Stimulated activated CD4-positive, alpha-beta T cell treated with anti-CD3 and anti-CD28 coated beads, Interleukin-1b, Interleukin-23, amount 100 ng/mL, for 4 hours (primary cell): ENCODE measurements at regions not wholly inside any gene's neighbourhood (a gene's known extent, or its start where the extent isn't known, plus 50 kb on each side); places are given as distances from the start of the nearest gene placed in this dataset.
"Not testable (repeated sequence)": the region's sequence is repeated elsewhere in the genome, so short reads cannot be mapped to it uniquely, and the experiment has no call there.

ENCODE experiments used
- DNase-seq, 2 donors: peaks; one replicate each; pipeline ENCODE4 v3.0.0-alpha.2; 2020; ENCODE audit warnings: low read depth in 2 of 2

DNA sequence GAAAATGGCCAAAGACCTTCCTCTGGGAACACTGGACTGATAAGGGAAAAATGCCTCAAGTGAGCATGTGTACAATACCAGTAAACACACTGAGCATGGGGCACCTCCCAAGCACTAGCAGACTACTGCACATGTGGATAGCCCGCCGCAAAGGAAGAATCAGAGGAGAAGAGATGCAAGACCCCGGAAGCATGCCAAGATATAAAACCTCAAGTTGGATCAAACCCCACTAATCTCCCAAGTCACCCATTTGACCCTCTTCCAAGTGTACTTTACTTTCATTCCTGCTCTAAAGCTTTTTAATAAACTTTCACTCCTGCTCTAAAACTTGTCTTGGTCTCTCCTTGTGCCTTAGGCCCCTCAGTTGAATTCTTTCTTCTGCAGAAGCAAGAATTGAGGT lies 121.1 kb upstream of the PLAAT1 start:
- DNase-seq, result no peak

DNA sequence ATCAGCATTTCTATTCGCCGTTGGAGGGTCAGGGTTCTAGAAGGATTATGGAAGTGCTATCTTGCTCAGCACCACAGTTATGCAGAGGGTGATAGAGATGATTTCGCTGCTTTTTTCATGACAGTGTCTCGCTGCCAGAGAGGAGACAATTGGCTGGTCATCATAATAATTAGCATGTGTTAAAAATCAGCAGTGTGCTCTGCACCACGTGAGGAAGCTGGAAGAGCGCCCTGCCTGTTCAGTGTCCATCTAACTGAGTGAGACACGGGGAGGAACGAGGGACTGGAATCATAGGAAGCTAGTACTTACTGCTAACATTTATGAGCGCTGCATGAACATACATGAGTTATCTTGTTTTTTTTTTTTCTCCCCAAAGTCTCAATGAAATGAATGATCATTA lies 116.2 kb upstream of the PLAAT1 start:
- DNase-seq, result no peak

DNA sequence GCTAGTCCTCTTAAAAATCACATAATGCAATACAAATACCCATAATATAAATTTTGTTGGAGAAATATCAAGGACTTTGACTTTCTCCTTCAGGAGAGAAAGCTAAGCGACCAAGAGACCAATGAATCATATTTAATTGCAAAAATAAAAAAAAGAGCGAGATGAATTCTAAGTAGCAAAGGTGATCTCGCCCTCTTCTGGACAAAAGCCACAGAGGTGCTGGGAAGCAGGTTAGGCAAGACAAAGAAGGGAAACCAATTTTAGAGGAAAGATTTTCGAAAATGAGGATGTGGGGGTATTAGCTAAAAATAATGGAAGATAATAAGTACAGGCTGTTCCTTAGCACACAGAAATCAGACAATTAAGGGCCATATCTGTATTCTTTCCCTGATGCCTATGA lies 111.4 kb upstream of the PLAAT1 start:
- no peak for DNase-seq

DNA sequence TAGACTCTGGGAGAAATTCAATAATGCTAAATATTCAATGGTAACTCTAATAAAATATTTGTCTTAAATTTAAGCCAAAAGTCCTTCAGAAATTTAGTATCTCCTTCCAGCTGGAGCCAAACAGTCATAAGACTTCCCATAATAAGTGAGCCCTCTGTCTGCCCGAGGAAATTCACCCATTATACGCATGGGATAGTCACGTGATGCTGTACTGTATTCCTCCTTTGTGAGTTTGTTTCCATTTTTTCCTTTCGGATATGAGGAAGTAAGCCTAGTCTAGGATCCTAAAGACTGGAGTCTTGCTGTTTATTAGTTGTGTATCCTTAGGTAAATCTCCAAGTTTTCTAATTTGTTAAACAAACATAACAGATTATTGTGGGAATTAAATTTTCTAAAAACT lies 110.4 kb upstream of the PLAAT1 start:
- DNase-seq, result no peak

DNA sequence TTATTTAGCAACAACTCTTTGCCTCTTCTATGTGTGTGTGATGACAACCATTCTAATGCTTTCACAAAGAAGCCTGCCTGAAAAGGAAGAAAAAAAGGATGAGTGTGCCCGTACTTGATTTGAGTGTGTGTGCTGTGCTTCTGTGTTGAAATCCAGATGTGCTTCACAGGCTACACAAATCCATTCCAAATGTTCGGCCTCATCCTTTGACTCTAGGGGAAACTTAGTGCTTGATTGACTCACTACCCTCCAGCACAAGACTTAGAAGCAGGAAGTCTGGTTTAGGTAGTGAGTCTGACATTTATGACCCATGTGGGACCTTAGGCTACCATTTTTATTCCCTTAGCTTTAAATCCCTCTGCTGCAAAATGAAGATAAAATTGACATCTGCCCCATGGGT lies 108.8 kb upstream of the PLAAT1 start:
- DNase-seq, result no peak

DNA sequence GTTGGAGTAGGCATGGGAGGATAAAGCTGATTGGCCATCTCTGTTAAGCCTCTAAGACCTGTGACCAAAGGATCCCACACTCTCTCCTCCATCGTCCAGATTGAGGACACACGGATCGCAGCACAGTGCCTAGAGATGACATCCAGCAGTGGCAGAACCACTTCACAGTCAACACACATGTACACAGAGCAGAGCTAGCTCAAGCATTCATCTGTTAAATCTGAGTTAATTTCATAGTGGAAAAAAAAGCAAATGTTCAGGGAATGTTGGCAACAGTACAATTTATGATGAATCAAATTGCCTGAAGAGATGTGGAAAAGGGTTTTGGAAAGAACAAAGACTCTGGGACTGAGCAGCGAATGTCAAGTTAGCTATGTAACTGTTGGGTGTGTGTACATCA lies 108.1 kb upstream of the PLAAT1 start:
- no peak for DNase-seq

DNA sequence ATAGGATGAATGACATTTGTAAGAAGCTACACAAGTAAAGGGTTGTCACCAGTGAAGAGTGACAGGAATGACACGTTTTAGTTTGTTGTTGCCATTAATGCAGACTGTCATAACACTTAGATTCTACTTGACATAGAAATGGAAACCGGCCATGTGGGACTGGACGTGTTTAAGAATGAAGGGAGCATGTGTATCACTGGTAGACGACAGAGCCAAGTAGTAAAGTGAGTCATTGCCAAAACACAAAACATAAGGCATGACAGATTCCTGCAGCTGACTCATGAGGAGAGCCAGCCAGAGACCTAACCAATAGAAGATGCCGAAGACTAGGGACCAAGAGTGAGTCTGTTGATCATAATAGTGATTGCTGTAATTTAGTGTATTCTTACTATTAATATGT lies 106.2 kb upstream of the PLAAT1 start:
- DNase-seq, result no peak

DNA sequence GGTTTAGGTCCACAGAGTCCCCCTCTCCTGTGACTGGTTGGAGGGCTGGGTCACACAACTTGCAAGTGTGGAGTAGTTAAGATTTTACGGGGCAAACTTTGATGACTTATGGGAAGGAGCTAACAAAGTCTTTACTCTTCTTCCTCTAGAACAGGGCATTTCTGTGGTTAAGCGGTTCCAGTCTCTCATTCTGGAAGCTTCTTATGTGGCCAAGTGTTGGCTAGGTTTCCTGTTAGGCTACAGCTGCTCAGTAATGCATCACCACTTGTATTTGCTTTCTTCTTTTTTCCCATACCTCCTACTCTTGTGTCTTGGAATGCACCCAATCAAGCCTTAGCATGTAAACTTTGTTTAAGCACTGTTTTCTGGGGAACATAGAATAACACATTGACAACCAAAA lies 100.6 kb upstream of the PLAAT1 start:
- no peak for DNase-seq

DNA sequence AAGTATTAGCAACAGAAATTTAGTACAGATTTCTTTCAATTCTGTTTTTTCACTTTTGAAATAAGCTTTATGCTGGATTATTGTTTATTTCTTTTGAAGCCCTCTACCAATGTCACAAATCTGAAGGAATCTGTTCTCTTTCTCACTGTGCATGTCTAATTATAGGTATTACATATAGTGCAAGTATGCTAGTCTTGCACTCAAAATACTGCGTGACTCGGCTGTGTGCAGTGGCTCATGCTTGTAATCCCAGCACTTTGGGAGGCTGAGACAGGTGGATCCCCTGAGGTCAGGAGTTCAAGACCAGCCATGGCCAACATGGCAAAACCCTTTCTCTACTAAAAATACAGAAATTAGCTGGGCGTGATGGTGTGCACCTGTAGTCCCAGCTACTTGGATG lies 95.8 kb upstream of the PLAAT1 start:
- no peak for DNase-seq

DNA sequence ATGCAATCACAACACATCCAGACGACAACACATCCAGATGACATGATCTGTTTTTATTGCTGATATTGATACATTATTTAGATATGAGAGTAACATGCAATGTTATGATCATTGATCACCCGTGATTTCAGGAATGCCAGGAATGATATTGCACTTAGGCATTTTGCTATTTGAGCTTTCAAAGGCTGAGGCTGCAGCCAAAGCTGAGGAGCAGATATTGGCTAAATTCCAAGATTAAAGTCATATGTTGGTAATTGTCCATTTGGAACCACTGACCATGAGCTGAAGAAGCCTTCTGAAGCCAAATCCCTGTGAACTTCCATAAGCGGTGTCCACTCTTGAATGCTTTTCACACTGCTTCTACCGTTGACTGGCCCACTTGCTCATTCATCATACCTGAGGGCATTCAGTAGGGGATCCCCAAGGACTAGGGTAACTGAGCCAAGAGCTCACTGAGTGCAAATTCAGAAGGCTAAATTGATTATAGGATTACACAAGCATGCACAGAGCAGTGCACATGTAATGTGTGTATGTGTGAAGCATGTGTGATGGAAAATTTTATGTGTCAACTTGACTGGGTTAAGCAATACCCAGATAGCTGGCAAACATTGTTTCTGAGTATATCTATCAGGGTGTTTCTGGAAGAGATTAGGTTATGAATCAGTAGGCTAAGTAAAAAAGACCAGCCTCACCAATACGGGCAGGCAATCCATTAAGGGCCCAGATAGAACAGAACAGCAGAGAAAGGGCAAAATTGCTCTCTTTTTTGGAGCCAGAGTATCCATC lies 92.1 kb upstream of the PLAAT1 start:
- no peak for DNase-seq

DNA sequence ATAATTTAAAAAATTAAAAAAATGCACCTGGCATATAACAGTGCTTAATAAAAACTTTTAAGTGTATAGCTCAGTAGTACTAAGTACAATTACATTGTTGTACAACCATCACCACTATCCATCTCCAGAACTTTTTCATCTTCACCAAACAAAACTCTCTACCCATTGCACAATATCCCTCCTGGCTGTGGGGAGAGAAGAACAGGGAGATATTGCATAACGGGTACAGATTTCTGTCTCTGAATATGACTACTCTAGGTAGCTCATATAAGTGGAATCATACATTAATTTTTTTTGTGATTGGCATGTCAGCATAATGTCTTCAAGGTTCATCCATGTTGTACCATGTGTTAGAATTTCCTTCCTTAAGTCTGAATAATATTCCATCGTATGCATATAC lies 91.0 kb upstream of the PLAAT1 start:
- DNase-seq, result no peak

DNA sequence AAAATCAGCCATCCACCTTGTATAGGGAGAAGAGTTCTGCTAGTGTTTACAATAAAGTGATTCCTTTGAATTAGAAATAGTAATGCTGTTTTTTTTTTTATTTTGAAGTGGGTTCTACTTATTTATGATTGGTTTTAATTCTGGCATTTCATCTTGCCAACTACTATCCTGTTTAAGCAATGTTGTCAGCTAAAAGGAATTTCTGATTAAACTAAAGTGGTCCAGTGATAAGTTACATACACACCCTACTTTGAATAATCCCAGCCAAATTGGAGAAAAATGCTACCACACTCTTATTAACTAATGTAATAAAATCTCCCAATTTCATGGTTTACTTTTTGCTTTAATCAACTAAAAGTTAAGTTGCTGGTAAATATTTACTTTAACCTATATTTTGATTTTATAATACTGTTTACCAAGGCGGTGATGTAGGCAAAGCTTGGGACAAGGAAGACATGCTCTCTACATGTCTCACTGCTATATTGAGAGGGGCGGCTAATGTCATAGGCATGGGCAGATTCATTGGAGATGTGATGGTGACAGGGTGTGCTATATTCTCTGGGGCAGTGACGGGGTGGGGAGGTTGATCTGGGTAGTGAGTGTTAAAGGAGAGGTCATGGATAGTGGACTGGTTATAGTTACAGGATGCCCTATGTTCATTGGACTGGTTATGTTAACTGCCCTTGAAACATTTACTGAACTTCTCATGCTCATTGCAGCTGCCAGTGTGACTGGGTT lies 85.8 kb upstream of the PLAAT1 start:
- DNase-seq, result not testable (repeated sequence)

DNA sequence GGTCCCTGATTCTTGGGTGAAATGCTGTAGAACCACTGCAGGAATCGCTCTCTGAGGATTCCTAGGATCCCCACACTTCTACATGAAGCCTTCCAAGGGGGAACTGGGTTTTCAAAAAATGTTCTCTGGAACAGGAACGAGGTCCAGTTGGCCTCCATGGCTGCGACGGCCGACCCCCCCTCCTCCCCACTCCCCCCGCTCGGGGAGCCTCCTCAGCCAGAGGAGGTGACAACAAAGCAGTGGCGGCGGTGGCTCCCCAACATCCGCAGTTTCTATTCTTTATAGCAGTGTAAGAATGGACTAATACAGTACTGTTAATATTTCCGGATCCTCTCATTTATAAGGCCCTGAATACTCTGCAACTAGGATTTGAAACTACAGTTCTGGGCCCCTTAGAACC lies 84.0 kb upstream of the PLAAT1 start:
- no peak for DNase-seq

DNA sequence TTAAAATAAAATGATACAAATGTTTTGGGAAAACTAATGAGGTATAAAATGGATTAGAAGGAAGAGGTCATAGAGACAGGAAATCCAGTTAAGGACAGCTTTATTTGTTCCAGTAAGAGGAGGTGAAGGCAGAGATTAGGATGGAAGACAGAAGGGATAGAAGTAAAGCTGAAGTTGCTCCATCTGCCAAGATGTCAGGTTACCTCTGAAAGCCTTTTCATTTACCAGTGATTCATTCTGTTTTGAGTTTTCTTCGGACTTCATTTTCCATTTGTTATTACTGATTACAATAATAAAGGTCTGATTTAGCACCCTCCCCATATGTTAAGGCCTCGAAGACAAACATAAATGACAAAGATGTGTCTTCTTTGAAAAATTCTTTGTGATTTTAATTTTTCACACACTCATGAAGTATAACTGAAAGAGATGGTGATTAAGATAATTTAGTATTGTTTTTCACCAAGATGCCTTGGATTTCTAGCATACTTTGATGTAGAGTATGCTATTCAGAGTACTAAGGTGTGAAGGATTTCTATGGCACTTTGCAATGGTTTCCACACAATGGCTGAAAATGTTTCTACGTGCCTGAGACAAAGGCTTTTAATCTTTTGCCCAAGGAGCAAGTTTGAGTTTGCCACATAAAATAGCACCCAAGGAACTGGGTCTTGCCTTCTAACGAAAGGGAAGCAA lies 75.4 kb upstream of the PLAAT1 start:
- no peak for DNase-seq

DNA sequence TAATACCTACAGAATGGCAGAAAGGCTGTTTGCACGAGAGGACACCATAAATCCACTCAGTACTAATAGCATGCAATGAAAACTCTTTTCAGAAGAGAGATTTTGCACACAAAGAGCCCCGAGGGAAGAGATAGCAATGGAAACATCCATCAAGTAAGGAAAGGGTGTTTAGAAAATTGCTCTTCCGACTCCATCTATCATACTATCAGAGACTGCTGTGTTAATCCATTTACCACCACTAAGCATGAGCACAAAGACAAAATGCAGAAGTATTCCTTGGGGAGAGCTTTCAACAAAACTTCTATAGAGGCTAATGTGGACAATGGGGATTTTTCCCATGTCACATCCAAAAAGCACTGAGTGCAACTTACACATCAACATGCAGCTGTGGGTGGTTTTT lies 72.1 kb upstream of the PLAAT1 start:
- no peak for DNase-seq

DNA sequence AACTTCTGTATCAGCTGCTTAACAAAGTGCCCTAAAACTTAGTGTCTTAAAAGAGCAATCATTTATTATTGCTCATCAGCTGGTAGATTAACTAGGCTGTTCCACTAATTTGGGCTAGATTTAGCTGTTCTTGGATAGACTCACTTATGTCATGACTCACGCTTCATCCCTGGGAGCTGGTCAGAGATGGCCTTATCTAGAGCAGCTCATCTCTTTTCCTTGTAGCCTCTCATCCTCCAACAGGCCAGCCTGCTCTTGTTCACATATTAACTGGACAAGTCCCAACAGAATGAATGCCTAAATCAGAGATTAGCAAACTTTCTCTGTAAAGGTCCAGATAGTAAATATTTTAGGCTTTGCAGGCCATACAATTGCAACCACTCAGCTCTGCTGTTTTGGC lies 66.9 kb upstream of the PLAAT1 start:
- DNase-seq, result no peak

DNA sequence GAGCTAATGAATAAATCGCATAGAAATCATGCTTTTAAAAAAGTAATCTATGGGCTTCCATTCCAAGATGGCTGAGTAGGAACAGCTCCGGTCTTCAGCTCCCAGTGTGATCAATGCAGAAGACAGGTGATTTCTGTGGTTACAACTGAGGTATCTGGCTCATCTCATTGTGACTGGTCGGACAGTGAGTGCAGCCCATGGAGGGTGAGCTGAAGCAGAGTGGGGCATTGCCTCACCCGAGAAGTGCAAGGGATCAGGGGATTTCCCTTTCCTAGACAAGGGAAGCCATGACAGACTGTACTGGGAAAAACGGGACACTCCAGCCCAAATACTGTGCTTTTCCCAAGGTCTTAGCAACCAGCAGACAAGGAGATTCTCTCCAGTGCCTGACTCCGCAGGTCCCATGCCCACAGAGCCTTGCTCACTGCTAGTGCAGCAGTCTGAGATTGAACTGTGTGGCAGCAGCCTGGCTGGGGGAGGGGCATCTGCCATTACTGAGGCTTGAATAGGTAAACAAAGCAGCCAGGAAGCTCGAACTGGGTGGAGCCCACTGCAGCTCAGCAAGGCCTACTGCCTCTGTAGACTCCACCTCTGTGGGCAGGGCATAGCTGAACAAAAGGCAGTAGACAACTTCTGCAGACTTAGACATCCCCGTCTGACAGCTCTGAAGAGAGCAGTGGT lies 61.5 kb upstream of the PLAAT1 start:
- not testable (repeated sequence) for DNase-seq

DNA sequence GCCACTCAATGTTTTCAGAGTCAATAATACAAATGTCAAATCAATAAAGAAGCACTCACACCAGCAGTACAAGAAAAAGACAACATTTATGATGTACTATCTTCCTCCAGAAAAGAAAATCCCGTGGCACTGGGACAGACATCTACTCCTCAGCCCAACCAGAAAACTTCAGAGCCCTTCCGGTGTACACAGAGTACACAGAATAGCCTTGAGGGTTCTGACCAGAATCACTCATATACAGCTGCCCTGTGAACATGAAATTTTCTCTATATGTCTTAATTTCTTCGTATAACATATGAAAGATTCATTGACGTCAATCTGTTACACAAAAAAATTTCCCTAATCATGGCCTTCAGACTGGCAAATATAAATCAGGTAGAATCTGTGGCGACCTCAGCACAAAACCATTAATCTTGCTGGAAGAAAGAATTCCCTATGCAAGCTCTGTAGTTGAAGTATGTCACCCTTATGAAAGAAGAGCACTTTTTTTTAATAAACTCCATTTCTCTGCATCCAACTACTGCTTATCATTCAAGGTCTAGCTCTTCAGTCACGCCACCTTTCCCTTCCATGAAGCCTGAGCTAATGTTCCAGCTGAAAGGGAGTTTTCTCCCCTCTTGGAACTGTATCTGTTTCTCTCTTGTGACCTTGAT lies 53.8 kb upstream of the PLAAT1 start:
- DNase-seq, result no peak

DNA sequence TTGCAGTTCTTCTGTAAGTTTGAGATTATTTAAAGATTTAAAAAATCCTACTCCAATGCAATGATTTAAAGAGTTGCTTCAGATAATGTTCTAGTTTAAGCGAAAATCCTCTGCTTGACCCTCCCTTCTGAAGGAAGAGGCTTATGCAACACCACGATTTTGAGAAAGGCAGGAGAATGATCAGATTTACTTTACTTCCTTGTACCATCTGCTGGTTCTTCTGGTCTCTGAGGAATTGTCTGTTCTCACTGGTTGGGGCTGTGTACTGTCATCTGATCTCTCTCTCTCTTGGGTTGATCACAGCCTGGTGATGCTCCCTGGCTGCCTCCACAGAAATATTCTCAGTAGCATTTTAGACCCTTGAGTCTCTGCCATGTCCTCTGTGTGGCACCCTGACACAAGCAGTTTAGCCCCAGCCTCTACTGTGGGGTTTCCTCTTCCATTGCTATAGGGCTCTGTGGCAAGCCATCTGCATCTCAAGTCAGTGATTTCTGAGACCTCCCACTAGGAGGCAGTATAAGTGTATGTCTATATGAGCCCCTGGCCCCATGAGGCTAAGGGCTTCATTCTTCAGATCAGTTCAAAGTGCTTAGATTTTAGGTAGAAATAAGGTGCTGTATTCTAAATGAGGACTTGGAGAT lies 50.8 kb upstream of the PLAAT1 start:
- no peak for DNase-seq
